ENCODE measurements at regions not wholly inside any gene's neighbourhood (a gene's known extent, or its start where the extent isn't known, plus 50 kb on each side); places are given as distances from the start of the nearest gene placed in this dataset.
"Not testable (repeated sequence)": the region's sequence is repeated elsewhere in the genome, so short reads cannot be mapped to it uniquely, and the experiment has no call there.

- in situ Hi-C loops (cut with HindIII; ENCODE audit: low sequenced_read_pairs): no loop called here
Observed at GRCh38 chr3:144957398-144958101, 985.9 kb downstream of the DIPK2A start.

GRCh38 chr3:144963810-144964209 is 992.2 kb downstream of the DIPK2A start:
- in situ Hi-C loops (cut with HindIII; ENCODE audit: low sequenced_read_pairs): no loop called here

- in situ Hi-C loops (cut with HindIII; ENCODE audit: low sequenced_read_pairs): no loop called here
Observed at GRCh38 chr3:144966560-144966959, 994.9 kb downstream of the DIPK2A start.

GRCh38 chr3:144968750-144969350 is 997.2 kb downstream of the DIPK2A start:
- in situ Hi-C loops (cut with HindIII; ENCODE audit: low sequenced_read_pairs): no loop called here

- in situ Hi-C loops (cut with HindIII; ENCODE audit: low sequenced_read_pairs): not testable (repeated sequence)
Observed at GRCh38 chr3:144984481-144984880, 1012.9 kb downstream of the DIPK2A start.

GRCh38 chr3:144989807-144990206 is 1018.2 kb downstream of the DIPK2A start:
- in situ Hi-C loops (cut with HindIII; ENCODE audit: low sequenced_read_pairs): no loop called here

- in situ Hi-C loops (cut with HindIII; ENCODE audit: low sequenced_read_pairs): no loop called here
Observed at GRCh38 chr3:144995856-144996255, 1024.2 kb downstream of the DIPK2A start.

- in situ Hi-C loops (cut with HindIII; ENCODE audit: low sequenced_read_pairs): no loop called here
Observed at GRCh38 chr3:145005427-145005826, 1033.8 kb downstream of the DIPK2A start.

- in situ Hi-C loops (cut with HindIII; ENCODE audit: low sequenced_read_pairs): no loop called here
Observed at GRCh38 chr3:145006271-145006670, 1034.6 kb downstream of the DIPK2A start.

GRCh38 chr3:145013931-145014330 is 1042.3 kb downstream of the DIPK2A start:
- in situ Hi-C loops (cut with HindIII; ENCODE audit: low sequenced_read_pairs): no loop called here

- in situ Hi-C loops (cut with HindIII; ENCODE audit: low sequenced_read_pairs): no loop called here
Observed at GRCh38 chr3:145015253-145015652, 1043.6 kb downstream of the DIPK2A start.

- in situ Hi-C loops (cut with HindIII; ENCODE audit: low sequenced_read_pairs): no loop called here
Observed at GRCh38 chr3:145017959-145018358, 1046.3 kb downstream of the DIPK2A start.

- in situ Hi-C loops (cut with HindIII; ENCODE audit: low sequenced_read_pairs): no loop called here
Observed at GRCh38 chr3:145022447-145022846, 1050.8 kb downstream of the DIPK2A start.

GRCh38 chr3:145024700-145025099 is 1053.1 kb downstream of the DIPK2A start:
- in situ Hi-C loops (cut with HindIII; ENCODE audit: low sequenced_read_pairs): no loop called here

- in situ Hi-C loops (cut with HindIII; ENCODE audit: low sequenced_read_pairs): not testable (repeated sequence)
Observed at GRCh38 chr3:145027186-145027585, 1055.6 kb downstream of the DIPK2A start.

- in situ Hi-C loops (cut with HindIII; ENCODE audit: low sequenced_read_pairs): no loop called here
Observed at GRCh38 chr3:145032791-145033190, 1061.2 kb downstream of the DIPK2A start.

GRCh38 chr3:145035682-145036081 is 1064.1 kb downstream of the DIPK2A start:
- in situ Hi-C loops (cut with HindIII; ENCODE audit: low sequenced_read_pairs): no loop called here

- in situ Hi-C loops (cut with HindIII; ENCODE audit: low sequenced_read_pairs): not testable (repeated sequence)
Observed at GRCh38 chr3:145054055-145054454, 1082.4 kb downstream of the DIPK2A start.

- in situ Hi-C loops (cut with HindIII; ENCODE audit: low sequenced_read_pairs): no loop called here
Observed at GRCh38 chr3:145055375-145056076, 1083.9 kb downstream of the DIPK2A start.

- in situ Hi-C loops (cut with HindIII; ENCODE audit: low sequenced_read_pairs): no loop called here
Observed at GRCh38 chr3:145058483-145058882, 1086.9 kb downstream of the DIPK2A start.

- in situ Hi-C loops (cut with HindIII; ENCODE audit: low sequenced_read_pairs): no loop called here
Observed at GRCh38 chr3:145063616-145064015, 1092.0 kb downstream of the DIPK2A start.

- in situ Hi-C loops (cut with HindIII; ENCODE audit: low sequenced_read_pairs): no loop called here
Observed at GRCh38 chr3:145070795-145071194, 1090.2 kb downstream of the PLOD2 start.
